Neuronal stem cell (in vitro differentiated cells): ENCODE measurements at regions not wholly inside any gene's neighbourhood (a gene's known extent, or its start where the extent isn't known, plus 50 kb on each side); places are given as distances from the start of the nearest gene placed in this dataset.

ENCODE experiments used
- DNase-seq: peaks from one replicate; pipeline ENCODE4 v3.0.0-alpha.2; 2013; ENCODE audit warnings: low spot score
- H2AFZ ChIP-seq: one replicate; pipeline ENCODE4 v1.6.1; 2013; ENCODE audit warnings: mild to moderate bottlenecking, low read length, inconsistent platforms
- H2AK5ac ChIP-seq: 2 replicates; pipeline ENCODE4 v1.6.1; 2013; ENCODE audit warnings: low read depth, mild to moderate bottlenecking, inconsistent platforms, low read length, moderate library complexity, mixed read lengths
- H2BK120ac ChIP-seq: 2 replicates; pipeline ENCODE4 v1.6.1; 2013; ENCODE audit warnings: low read depth, mild to moderate bottlenecking, inconsistent platforms, low read length, moderate library complexity, mixed read lengths
- H2BK12ac ChIP-seq: one replicate; pipeline ENCODE4 v1.6.1; 2013; ENCODE audit warnings: low read length, inconsistent platforms
- H2BK15ac ChIP-seq: 2 replicates; pipeline ENCODE4 v1.6.1; 2013; ENCODE audit warnings: mild to moderate bottlenecking, low read length, inconsistent platforms, mixed read lengths
- H2BK5ac ChIP-seq: one replicate; pipeline ENCODE4 v1.6.1; 2013; ENCODE audit warnings: inconsistent platforms, mild to moderate bottlenecking, low read length, moderate library complexity
- H3K14ac ChIP-seq: one replicate; pipeline ENCODE4 v1.6.1; 2013; ENCODE audit warnings: low read length, inconsistent platforms
- H3K18ac ChIP-seq: 2 replicates; pipeline ENCODE4 v1.6.1; 2013; ENCODE audit warnings: low read length, inconsistent platforms
- H3K23ac ChIP-seq: 2 replicates; pipeline ENCODE4 v1.6.1; 2013; ENCODE audit warnings: low read depth, mild to moderate bottlenecking, mixed read lengths, low read length, inconsistent platforms; ENCODE audit not compliant: poor library complexity
- H3K27ac ChIP-seq: replicated peaks from 3 replicates; pipeline ENCODE4 v1.5.1; 2013; ENCODE audit warnings: low read length, inconsistent platforms
- H3K27me3 ChIP-seq, 3 experiments: 2 replicates each; pipeline ENCODE4 v1.6.1; 2013; ENCODE audit warnings: low read length in 3 of 3, mild to moderate bottlenecking in 2 of 3, inconsistent platforms in 1 of 3, low read depth in 1 of 3, mixed read lengths in 1 of 3, moderate library complexity in 1 of 3; ENCODE audit not compliant: control insufficient read depth in 3 of 3, insufficient read depth in 3 of 3
- H3K36me3 ChIP-seq, 2 donors: replicated peaks in 1 of 2; 2 replicates each; pipeline ENCODE4 v1.6.1; 2013; ENCODE audit warnings: low read length in 2 of 2; ENCODE audit not compliant: control insufficient read depth in 2 of 2, insufficient read depth in 2 of 2
- H3K4ac ChIP-seq: 2 replicates; pipeline ENCODE4 v1.6.1; 2013; ENCODE audit warnings: inconsistent platforms, mild to moderate bottlenecking, low read length, moderate library complexity
- H3K4me1 ChIP-seq, 2 donors: 1 replicate in 1 of 2; 2 replicates in 1 of 2; pipeline ENCODE4 v1.6.1; 2013; ENCODE audit warnings: low read length in 2 of 2, low read depth in 1 of 2; ENCODE audit not compliant: control insufficient read depth in 2 of 2, insufficient read depth in 1 of 2
- H3K4me2 ChIP-seq: one replicate; pipeline ENCODE4 v1.6.1; 2013; ENCODE audit warnings: mild to moderate bottlenecking, low read length, inconsistent platforms; ENCODE audit not compliant: insufficient read depth, poor library complexity, severe bottlenecking
- H3K4me3 ChIP-seq, 2 donors: 2 replicates each; pipeline ENCODE4 v1.5.1; 2013; ENCODE audit warnings: low read length in 2 of 2, mild to moderate bottlenecking in 2 of 2, inconsistent platforms in 1 of 2, moderate library complexity in 1 of 2
- H3K79me1 ChIP-seq: one replicate; pipeline ENCODE4 v1.6.1; 2013; ENCODE audit warnings: low read depth, mild to moderate bottlenecking, inconsistent platforms, low read length, moderate library complexity
- H3K9ac ChIP-seq: one replicate; pipeline ENCODE4 v1.6.1; 2013; ENCODE audit warnings: mild to moderate bottlenecking, low read depth, low read length, inconsistent platforms; ENCODE audit not compliant: poor library complexity
- H3K9me3 ChIP-seq, 2 donors: replicated peaks in 1 of 2; 2 replicates each; pipeline versions ENCODE3 to v1.6.1; 2013; ENCODE audit warnings: low read length in 2 of 2, mild to moderate bottlenecking in 2 of 2, inconsistent platforms in 1 of 2, low read depth in 1 of 2, mixed read lengths in 1 of 2, moderate library complexity in 1 of 2; ENCODE audit not compliant: control insufficient read depth in 2 of 2, insufficient read depth in 1 of 2
- H4K8ac ChIP-seq: one replicate; pipeline ENCODE4 v1.6.1; 2013; ENCODE audit warnings: low read depth, mild to moderate bottlenecking, inconsistent platforms, low read length, moderate library complexity
- H4K91ac ChIP-seq: one replicate; pipeline ENCODE4 v1.6.1; 2013; ENCODE audit warnings: low read length, low read depth, mild to moderate bottlenecking, inconsistent platforms; ENCODE audit not compliant: poor library complexity
- WGBS, 2 donors: extraction: QIAGEN DNeasy Blood & Tissue Kit; methylation state at CpG; one replicate each; pipeline ENCODE4 v1.1.7; 2013; ENCODE audit warnings: missing lambda C conversion rate in 2 of 2, mixed read lengths in 1 of 2; ENCODE audit not compliant: insufficient read length in 2 of 2, insufficient replicate concordance in 1 of 2; ENCODE audit errors: extremely low coverage in 2 of 2; 5-methylcytosine and 5-hydroxymethylcytosine counted together

GRCh38 chr7:145183069-145183468, 347.2 kb upstream of the TPK1 start:
- no peak for DNase-seq

GRCh38 chr7:145175366-145175765, 339.5 kb upstream of the TPK1 start:
- H4K8ac ChIP-seq = no peak overlapping the region
- peaks cover 0 to 2% of the 10 kb centered on the region in 2 donors for H3K4me1 ChIP-seq
- no peak overlapping the region for H2AFZ ChIP-seq
- no peak overlapping the region for H3K9ac ChIP-seq
- DNase-seq = no peak
- no peak overlapping the region for H2BK5ac ChIP-seq
- no CpG with 5 or more reads among the region's 2 CpGs for WGBS, 2 donors
- no peaks in the 10 kb centered on the region for H3K79me1 ChIP-seq
- H3K4me2 ChIP-seq = no peak overlapping the region
- H3K9me3 ChIP-seq = no peaks in the 10 kb centered on the region
- H4K91ac ChIP-seq = no peak overlapping the region
- H3K14ac ChIP-seq = no peak overlapping the region
- no peak overlapping the region for H3K4ac ChIP-seq
- H3K27me3 ChIP-seq = no peaks in the 10 kb centered on the region
- H2BK120ac ChIP-seq = no peak overlapping the region
- H2BK12ac ChIP-seq = no peak overlapping the region
- no peak overlapping the region for H3K4me3 ChIP-seq
- no peak overlapping the region for H3K27ac ChIP-seq
- H2AK5ac ChIP-seq = no peak overlapping the region
- no peak overlapping the region for H3K23ac ChIP-seq
- H2BK15ac ChIP-seq = no peak overlapping the region
- no peak overlapping the region for H3K18ac ChIP-seq
- no peaks in the 10 kb centered on the region for H3K36me3 ChIP-seq

More at GRCh38 chr7:145183069-145183468, 347.2 kb upstream of the TPK1 start:
- H3K18ac ChIP-seq = no peak overlapping the region
- H2AFZ ChIP-seq = no peak overlapping the region
- WGBS, 2 donors = no CpG with 5 or more reads among the region's 4 CpGs
- no peaks in the 10 kb centered on the region for H3K36me3 ChIP-seq
- no peak overlapping the region for H3K9ac ChIP-seq
- H2BK120ac ChIP-seq = no peak overlapping the region
- H3K4me1 ChIP-seq = peaks cover 0 to 2% of the 10 kb centered on the region in 2 donors
- no peak overlapping the region for H2BK12ac ChIP-seq
- H3K4me3 ChIP-seq = no peak overlapping the region
- H3K9me3 ChIP-seq = no peaks in the 10 kb centered on the region
- H3K4ac ChIP-seq = no peak overlapping the region
- no peak overlapping the region for H2BK15ac ChIP-seq
- H3K23ac ChIP-seq = no peak overlapping the region
- H3K27me3 ChIP-seq = no peaks in the 10 kb centered on the region
- no peaks in the 10 kb centered on the region for H3K79me1 ChIP-seq
- H4K91ac ChIP-seq = no peak overlapping the region
- H2BK5ac ChIP-seq = no peak overlapping the region
- no peak overlapping the region for H2AK5ac ChIP-seq
- H3K4me2 ChIP-seq = no peak overlapping the region
- no peak overlapping the region for H3K14ac ChIP-seq
- no peak overlapping the region for H4K8ac ChIP-seq
- no peak overlapping the region for H3K27ac ChIP-seq

GRCh38 chr7:145169908-145170307, 334.1 kb upstream of the TPK1 start:
- DNase-seq = no peak
- WGBS, 2 donors = no CpG with 5 or more reads among the region's 3 CpGs
- no peak overlapping the region for H4K8ac ChIP-seq

GRCh38 chr7:145168879-145169278, 333.0 kb upstream of the TPK1 start:
- Histone ChIP-seq H3K36me3 (no peaks in the 10 kb centered on the region), H2AK5ac (no peak overlapping the region), H3K4me3 (peak overlapping the region in 1 of 2 donors; percentile 50), H3K27me3 (no peaks in the 10 kb centered on the region), H2AFZ (no peak overlapping the region), H3K4ac (no peak overlapping the region), H4K8ac (no peak overlapping the region), H3K79me1 (no peaks in the 10 kb centered on the region), H3K4me1 (no peaks in the 10 kb centered on the region), H2BK15ac (no peak overlapping the region), H3K9me3 (no peaks in the 10 kb centered on the region), H3K4me2 (no peak overlapping the region), H2BK12ac (no peak overlapping the region), H3K14ac (peak overlapping the region; percentile 26), H3K9ac (no peak overlapping the region), H2BK120ac (no peak overlapping the region), H3K27ac (no peak overlapping the region), H3K18ac (peak overlapping the region; percentile 32), H4K91ac (no peak overlapping the region), H2BK5ac (no peak overlapping the region), H3K23ac (peak overlapping the region; percentile 51)
- WGBS, 2 donors = 100% methylated on average over 1 of the region's 4 CpGs; no CpG with 5 or more reads in 1 of the 2 donors
- no peak for DNase-seq

More at GRCh38 chr7:145169908-145170307, 334.1 kb upstream of the TPK1 start:
- Histone ChIP-seq H3K4ac (no peak overlapping the region), H2BK120ac (no peak overlapping the region), H4K91ac (no peak overlapping the region), H3K79me1 (no peaks in the 10 kb centered on the region), H3K4me2 (no peak overlapping the region), H3K23ac (no peak overlapping the region), H3K36me3 (no peaks in the 10 kb centered on the region), H3K9me3 (no peaks in the 10 kb centered on the region), H3K14ac (no peak overlapping the region), H2BK15ac (no peak overlapping the region), H3K27me3 (no peaks in the 10 kb centered on the region), H3K9ac (no peak overlapping the region), H3K4me1 (no peaks in the 10 kb centered on the region), H3K27ac (no peak overlapping the region), H2BK12ac (no peak overlapping the region), H3K18ac (no peak overlapping the region), H2AFZ (no peak overlapping the region), H2AK5ac (no peak overlapping the region), H3K4me3 (no peak overlapping the region), H2BK5ac (no peak overlapping the region)
